Epithelial cell of proximal tubule (primary cell): ENCODE measurements at regions not wholly inside any gene's neighbourhood (a gene's known extent, or its start where the extent isn't known, plus 50 kb on each side); places are given as distances from the start of the nearest gene placed in this dataset.
A peak's percentile ranks its signal among the peaks of the same experiment; 100 is the strongest.

Experiments used
- DNase-seq: peaks from one replicate; pipeline ENCODE4 v3.0.0-alpha.2; 2011; ENCODE audit warnings: low read depth
- H3K4me3 ChIP-seq: 2 replicates; pipeline ENCODE4 v1.5.1; 2011; ENCODE audit warnings: low read depth, mild to moderate bottlenecking, low read length
- CTCF ChIP-seq: conservative IDR thresholded peaks from 2 replicates; pipeline ENCODE4 v1.5.1; 2012; ENCODE audit warnings: low read depth, mild to moderate bottlenecking, low read length

- DNase-seq, result no peak
- no peak for TF ChIP-seq CTCF
- H3K4me3 ChIP-seq, result no peak overlapping the region
Measured at GRCh38 chr3:68288085-68288484, 633.7 kb upstream of the SUCLG2 start.

GRCh38 chr3:68287101-68287500 lies 632.7 kb upstream of the SUCLG2 start:
- no peak overlapping the region for H3K4me3 ChIP-seq
- no peak for TF ChIP-seq CTCF
- no peak for DNase-seq

DNA sequence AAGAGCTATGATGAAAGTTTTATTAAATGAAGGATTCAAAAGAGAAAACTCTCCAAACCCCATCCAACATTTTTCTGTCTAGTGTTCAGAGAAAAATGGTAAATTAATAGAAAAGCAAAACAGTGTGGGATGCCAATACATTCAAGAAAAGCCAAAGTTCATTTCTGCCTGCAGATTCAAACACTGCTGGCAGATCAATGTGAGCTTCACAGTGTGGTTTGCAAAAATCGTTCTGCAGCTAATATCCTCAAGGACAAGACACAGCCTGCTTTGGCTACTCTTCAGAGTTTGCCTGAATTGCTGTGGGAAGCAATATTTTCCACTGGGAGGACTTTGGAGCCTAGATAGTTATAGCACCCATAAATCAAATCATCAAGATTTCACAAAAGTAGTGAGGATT lies 619.9 kb upstream of the SUCLG2 start:
- H3K4me3 ChIP-seq, result no peak overlapping the region
- no peak for DNase-seq
- no peak for TF ChIP-seq CTCF

DNA sequence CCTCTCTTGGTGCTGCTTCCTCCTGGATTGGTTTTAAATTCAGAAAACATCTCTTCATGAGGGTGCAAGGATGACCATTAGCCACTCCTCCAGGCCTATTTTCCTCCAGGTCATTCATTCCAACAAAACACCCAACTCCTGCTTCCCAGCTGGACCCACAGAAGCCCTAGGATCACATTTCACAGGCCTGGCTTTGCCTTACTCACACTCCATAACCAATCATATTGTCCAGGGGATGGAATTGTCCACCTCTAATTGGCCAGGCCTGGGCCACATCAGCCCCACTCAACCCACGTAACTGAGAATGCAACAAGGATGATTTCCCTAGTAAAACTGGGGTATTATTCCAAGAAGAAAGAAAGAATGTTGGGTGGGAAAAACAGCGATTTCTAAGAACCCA lies 616.7 kb upstream of the SUCLG2 start:
- TF ChIP-seq CTCF, result no peak
- H3K4me3 ChIP-seq, result no peak overlapping the region
- no peak for DNase-seq

DNA sequence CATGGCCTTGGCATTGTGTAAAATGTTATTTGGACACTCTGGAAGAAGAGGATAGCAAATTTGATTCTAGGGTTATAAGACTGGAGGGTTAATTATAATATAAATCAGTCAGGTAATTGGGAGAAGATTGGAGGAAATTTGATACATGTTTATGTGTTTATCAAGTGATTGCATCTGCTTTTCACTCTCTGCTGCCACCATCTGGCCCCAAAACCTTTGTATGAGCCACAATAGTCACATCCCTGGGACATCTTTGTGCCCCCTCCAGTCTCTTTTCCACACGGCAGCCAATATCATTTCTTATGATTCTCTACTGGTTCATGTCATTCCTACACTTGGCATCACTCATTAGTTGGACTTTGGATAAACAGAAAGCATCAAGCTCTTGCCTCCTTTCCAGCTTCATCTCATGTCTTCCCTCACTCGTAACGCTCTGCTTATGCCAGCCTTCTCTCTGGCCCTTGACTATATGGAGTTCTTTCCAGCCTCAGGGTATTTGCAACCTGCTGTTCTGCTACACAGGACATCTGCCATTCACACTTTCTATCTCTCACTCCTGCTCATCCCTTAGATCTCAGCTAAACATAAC lies 602.3 kb upstream of the SUCLG2 start:
- DNase-seq, result no peak
- no peak overlapping the region for H3K4me3 ChIP-seq
- TF ChIP-seq CTCF, result peak; percentile 71

DNA sequence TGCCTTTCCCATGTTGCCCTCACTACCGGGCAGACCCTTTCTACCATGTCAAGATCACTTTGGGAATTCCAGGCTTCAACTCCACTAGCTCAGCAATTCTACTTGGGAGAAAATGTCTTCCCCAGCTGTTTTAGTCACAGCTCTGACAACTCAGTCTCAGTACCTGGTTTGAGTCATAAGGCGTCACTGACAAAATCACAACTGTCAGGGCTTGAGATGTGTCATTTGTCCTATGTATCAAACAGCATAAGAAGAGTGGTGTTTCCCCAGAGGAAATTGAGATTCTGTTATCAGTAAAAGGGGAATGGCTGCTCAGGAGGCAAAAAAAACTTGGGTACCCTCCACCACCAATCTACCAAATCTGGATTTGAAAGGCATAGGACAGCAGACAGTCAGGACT lies 594.9 kb upstream of the SUCLG2 start:
- no peak for DNase-seq
- no peak for TF ChIP-seq CTCF
- no peak overlapping the region for H3K4me3 ChIP-seq

DNA sequence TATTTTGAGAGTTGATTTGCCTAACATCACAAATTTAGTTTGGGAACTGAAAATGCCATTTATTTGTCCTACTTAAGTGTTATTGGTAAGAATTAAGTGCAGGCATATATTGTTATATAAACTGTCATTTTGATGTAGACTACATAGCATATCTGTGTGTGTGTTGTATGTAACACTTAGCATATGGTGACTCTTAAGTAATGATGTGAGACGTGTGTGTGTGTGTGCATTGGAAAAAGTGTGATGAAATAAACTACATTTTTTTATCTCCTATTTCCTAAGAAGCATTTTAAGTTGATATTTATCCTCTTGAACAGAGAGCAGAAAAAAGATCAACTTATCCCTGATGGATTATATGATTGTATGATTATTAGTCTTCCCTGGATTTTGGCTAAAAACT lies 588.2 kb upstream of the SUCLG2 start:
- H3K4me3 ChIP-seq, result no peak overlapping the region
- DNase-seq, result no peak
- TF ChIP-seq CTCF, result no peak
